GM12874 (cell line): ENCODE measurements at regions not wholly inside any gene's neighbourhood (a gene's known extent, or its start where the extent isn't known, plus 50 kb on each side); places are given as distances from the start of the nearest gene placed in this dataset.

Experiments
- TF ChIP-seq, protein P1 (sequence below): IDR thresholded peaks from 2 replicates; pipeline ENCODE4 v1.5.1; 2011; ENCODE audit warnings: low read depth, mild to moderate bottlenecking, control low read depth, low read length, moderate library complexity; ENCODE audit not compliant: insufficient read depth

DNA sequence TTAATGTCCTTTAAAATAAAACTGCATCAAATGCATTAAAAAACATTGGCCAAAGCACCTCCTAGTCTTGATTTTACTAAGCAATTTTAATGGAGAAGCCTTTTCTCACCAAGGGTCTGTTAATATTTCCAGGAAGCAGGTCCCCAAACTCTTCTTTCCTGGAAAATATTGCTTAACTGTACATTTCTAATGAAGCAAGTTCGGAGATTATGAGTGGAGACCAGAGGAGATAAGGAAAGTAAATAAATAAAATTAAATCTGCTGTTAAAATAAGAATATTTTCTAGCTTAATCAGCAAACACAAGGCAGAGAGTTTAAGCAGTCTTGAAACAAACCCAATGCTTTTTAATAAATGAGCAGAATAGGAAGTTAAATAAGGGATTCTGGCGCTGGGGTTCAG lies 322.4 kb downstream of the PTEN start:
- TF ChIP-seq, protein P1, sequence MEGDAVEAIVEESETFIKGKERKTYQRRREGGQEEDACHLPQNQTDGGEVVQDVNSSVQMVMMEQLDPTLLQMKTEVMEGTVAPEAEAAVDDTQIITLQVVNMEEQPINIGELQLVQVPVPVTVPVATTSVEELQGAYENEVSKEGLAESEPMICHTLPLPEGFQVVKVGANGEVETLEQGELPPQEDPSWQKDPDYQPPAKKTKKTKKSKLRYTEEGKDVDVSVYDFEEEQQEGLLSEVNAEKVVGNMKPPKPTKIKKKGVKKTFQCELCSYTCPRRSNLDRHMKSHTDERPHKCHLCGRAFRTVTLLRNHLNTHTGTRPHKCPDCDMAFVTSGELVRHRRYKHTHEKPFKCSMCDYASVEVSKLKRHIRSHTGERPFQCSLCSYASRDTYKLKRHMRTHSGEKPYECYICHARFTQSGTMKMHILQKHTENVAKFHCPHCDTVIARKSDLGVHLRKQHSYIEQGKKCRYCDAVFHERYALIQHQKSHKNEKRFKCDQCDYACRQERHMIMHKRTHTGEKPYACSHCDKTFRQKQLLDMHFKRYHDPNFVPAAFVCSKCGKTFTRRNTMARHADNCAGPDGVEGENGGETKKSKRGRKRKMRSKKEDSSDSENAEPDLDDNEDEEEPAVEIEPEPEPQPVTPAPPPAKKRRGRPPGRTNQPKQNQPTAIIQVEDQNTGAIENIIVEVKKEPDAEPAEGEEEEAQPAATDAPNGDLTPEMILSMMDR, result no peak

DNA sequence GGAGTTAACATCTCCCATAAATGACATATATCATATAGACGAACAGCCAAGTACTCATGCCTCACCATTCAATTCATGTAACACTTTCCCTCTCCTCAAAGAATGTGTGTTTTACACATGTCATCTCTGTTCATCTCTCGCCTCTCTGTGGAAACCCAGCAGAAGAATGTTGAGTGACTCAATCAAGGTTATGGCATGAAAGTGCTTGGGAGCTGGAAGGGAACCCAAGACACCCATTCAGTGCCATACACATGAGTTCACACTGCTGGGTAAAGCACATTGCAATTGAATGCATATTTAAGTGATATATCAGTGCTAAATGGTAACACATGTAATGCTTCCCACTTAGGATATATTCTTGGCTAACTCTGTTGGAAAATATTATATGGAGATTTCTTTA lies 322.9 kb downstream of the PTEN start:
- TF ChIP-seq, protein P1, result no peak

DNA sequence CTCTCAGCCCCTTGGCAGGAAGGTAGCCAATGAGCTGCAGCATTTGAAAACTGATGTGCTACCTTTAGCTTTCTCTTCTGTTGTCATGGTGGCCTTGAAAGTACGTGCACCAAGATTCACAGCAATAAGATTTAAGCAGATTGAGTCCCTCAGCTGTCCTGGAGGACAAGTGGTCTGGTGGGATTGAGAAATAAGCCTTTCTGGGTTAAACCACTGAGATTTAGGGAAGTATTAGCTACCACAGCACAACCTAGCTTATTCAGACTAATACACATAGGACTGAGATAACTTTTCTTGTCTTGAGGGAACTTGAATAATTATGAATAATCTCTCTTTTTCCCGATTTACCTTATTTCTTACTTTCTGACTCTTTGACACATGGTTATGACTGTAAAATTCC lies 324.0 kb downstream of the PTEN start:
- TF ChIP-seq, protein P1, result no peak

DNA sequence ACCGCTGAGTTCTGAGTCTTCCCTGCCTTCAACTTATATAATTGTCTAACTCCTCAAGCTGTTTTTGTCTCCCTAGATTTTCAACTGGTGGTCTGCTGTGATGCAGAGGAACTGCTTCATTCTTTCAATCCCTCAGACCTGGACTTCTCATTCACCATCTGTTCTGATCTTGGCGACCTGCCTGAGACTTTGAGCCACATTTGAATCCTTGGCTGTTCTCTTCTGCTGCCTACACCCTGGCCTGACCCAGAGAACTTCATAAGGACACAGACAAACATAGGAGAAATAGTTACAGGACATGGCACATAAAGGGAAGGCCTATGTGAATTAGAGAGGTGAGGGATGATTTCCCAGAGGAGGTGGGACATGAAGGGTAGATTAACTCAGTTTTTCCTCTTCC lies 326.7 kb downstream of the PTEN start:
- TF ChIP-seq, protein P1, result no peak

DNA sequence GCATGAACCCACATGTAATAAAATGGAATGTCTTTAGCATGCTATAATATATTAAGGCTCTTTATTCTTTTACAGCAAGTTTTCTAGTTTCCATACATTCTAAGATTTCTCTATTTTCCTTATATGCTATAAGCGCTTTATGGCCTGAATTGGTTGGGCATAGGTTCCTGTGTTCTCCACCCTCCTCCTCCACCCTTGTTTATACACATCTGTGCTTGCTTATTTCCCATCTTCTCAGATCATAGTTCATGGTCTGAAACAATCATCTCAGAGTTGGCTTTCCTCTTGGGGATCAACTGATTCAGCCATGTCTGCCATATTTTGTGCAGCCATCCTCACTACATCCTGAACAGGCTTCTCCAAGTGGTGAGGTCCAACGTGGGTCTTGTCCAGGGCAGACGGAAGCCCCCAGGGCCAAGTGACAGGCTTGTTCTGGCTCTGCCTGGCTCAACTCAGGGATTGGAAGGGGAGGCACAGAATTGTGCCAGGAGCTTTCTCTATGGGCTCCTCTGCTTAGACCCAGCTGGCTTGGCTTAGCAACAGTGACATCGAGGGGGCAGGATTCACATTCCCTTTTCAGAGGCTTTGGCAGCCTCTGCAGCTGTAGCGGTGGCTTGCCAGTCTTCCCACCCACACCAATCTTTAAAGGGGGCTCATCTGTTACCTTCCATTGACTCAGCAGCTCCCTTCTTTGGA lies 327.3 kb downstream of the PTEN start:
- TF ChIP-seq, protein P1, result no peak

DNA sequence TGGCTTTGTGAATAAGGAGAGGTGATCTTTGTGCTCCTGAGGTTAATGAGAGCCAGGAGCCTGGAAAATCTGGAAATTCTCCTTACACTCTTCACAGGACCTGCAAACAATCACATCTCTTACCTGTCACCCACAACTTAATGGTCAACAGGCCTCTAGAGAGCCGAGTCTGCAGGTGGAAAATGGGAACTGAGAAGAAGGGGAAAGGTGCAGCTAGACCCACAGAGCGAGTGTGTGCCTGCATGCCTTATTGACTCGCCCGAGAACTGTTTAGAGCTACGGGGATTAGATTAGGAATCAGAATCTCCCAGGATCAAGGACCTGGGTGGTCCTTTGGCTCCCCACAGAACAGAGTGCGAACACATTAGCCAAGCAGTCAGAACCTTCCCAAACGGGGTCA lies 329.6 kb downstream of the PTEN start:
- TF ChIP-seq, protein P1, result no peak

DNA sequence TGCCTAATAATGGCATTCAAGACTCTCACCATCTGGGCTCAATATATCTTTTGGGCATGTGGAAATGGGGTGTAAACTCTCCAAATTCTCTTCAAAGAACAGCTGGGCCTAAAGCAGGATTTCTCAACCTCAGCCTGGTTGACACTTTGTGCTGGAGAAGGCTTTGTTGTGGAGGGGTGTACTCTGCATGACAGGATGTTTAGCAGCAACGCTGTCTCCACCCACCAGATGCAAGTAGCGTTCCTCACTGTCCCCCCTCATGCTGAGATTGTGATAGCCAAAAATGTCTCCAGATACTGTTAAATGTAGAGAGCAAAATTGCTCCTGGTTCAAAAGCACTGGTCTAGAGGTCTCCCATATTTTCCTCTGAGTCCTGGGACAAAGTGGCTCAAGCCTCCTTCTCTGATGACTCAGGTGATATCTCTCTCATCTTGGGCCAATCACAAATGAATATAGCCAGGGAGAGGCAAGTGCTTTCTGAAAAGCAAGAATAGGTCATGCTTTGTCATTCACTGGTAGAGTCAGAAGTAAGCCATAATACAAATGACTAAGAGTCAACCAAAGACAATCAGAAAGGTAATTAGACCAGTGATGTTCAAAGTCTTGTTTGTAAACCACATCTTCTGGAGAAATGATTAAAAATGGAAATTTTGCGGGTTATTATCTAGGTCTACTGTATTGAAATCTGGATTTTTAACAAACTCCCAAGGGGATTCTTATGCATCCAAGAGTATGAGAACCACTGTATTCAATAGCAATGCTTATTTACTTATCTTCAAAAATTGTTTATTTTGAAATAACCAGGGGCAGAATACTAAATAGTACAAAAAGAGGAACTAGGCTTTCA lies 330.8 kb downstream of the PTEN start:
- TF ChIP-seq, protein P1, result no peak
